HEK293 (cell line): ENCODE measurements at regions not wholly inside any gene's neighbourhood (a gene's known extent, or its start where the extent isn't known, plus 50 kb on each side); places are given as distances from the start of the nearest gene placed in this dataset.

Experiments used
- CTCF ChIA-PET: fragments of 350-600 bp; formaldehyde crosslinking; extraction: SDS; loops from one replicate; lab custom pipeline; 2021; ENCODE audit warnings: antibody characterized with exemption; lab: Yijun Ruan, JAX
- POLR2A ChIA-PET: fragments of 300-600 bp; formaldehyde crosslinking; extraction: SDS; loops from one replicate; lab custom pipeline; 2020; ENCODE audit warnings: antibody characterized with exemption, inconsistent platforms; lab: Yijun Ruan, JAX
- H3K27ac ChIP-seq: fragments of 200-500 bp; sonication (Bioruptor generic); 2 replicates; pipeline ENCODE4 v1.5.1; 2014; ENCODE audit warnings: low read depth, low read length, control low read depth, inconsistent platforms; ENCODE audit errors: extremely low read depth
- H3K36me3 ChIP-seq, 2 experiments: fragments of 200-500 bp in 1 of 2; sonication (Bioruptor generic) in 1 of 2; 1 replicate in 1 of 2; 2 replicates in 1 of 2; pipeline ENCODE4 v1.5.1; 2014 to 2017; ENCODE audit warnings: inconsistent platforms in 2 of 2, low read length in 2 of 2; ENCODE audit not compliant: control insufficient read depth in 2 of 2, insufficient read depth in 1 of 2
- H3K4me1 ChIP-seq: fragments of 200-500 bp; sonication (Bioruptor generic); 2 replicates; pipeline ENCODE4 v1.5.1; 2014; ENCODE audit warnings: mild to moderate bottlenecking, low read length, inconsistent platforms; ENCODE audit not compliant: control insufficient read depth, insufficient read depth
- H3K4me3 ChIP-seq: 2 replicates; pipeline ENCODE4 v1.5.1; 2011; ENCODE audit warnings: low read depth, mild to moderate bottlenecking, control low read depth, low read length, moderate library complexity
- H3K9me3 ChIP-seq: fragments of 200-500 bp; sonication (Bioruptor generic); 2 replicates; pipeline ENCODE4 v1.5.1; 2014; ENCODE audit warnings: low read depth, low read length, inconsistent platforms; ENCODE audit not compliant: control insufficient read depth, insufficient read depth
- BCL11A ChIP-seq: fragments of 450-650 bp; formaldehyde crosslinking; IDR thresholded peaks from 2 replicates; pipeline ENCODE4 v1.5.1; 2016; ENCODE audit warnings: low read depth, missing biosample characterization, missing genetic modification characterization
- BCL11B ChIP-seq: fragments of 450-650 bp; formaldehyde crosslinking; IDR thresholded peaks from 2 replicates; pipeline ENCODE4 v1.5.1; 2016; ENCODE audit warnings: low read depth, missing biosample characterization, missing genetic modification characterization
- KLF1 ChIP-seq: fragments of 450-650 bp; formaldehyde crosslinking; IDR thresholded peaks from 2 replicates; pipeline ENCODE4 v1.5.1; 2016; ENCODE audit warnings: missing biosample characterization, missing genetic modification characterization
- KLF7 ChIP-seq: fragments of 450-650 bp; formaldehyde crosslinking; IDR thresholded peaks from 2 replicates; pipeline ENCODE4 v1.5.1; 2016; ENCODE audit warnings: missing biosample characterization, missing genetic modification characterization, borderline replicate concordance
- MYNN ChIP-seq: fragments of 450-650 bp; formaldehyde crosslinking; IDR thresholded peaks from 2 replicates; pipeline ENCODE4 v1.5.1; 2016; ENCODE audit warnings: missing biosample characterization, missing genetic modification characterization, borderline replicate concordance
- OSR2 ChIP-seq: fragments of 450-650 bp; formaldehyde crosslinking; IDR thresholded peaks from 2 replicates; pipeline ENCODE4 v1.5.1; 2016; ENCODE audit warnings: missing biosample characterization, missing genetic modification characterization
- PRDM2 ChIP-seq: fragments of 450-650 bp; formaldehyde crosslinking; IDR thresholded peaks from 2 replicates; pipeline ENCODE4 v1.5.1; 2016; ENCODE audit warnings: missing biosample characterization, missing genetic modification characterization, borderline replicate concordance
- PRDM6 ChIP-seq: fragments of 450-650 bp; formaldehyde crosslinking; IDR thresholded peaks from 2 replicates; pipeline ENCODE4 v1.5.1; 2017; ENCODE audit warnings: missing biosample characterization, missing genetic modification characterization
- REPIN1 ChIP-seq: fragments of 450-650 bp; formaldehyde crosslinking; IDR thresholded peaks from 2 replicates; pipeline ENCODE4 v1.5.1; 2017; ENCODE audit warnings: missing biosample characterization, missing genetic modification characterization, low read depth
- ZBTB26 ChIP-seq: fragments of 450-650 bp; formaldehyde crosslinking; optimal IDR thresholded peaks from 2 replicates; pipeline ENCODE3; 2016; ENCODE audit warnings: missing biosample characterization, mild to moderate bottlenecking, missing genetic modification characterization
- ZBTB48 ChIP-seq: fragments of 450-650 bp; formaldehyde crosslinking; IDR thresholded peaks from 2 replicates; pipeline ENCODE4 v1.5.1; 2016; ENCODE audit warnings: missing biosample characterization, missing genetic modification characterization
- ZBTB7A ChIP-seq: fragments of 450-650 bp; formaldehyde crosslinking; IDR thresholded peaks from 2 replicates; pipeline ENCODE4 v1.5.1; 2016; ENCODE audit warnings: low read depth, missing biosample characterization, missing genetic modification characterization
- ZFP3 ChIP-seq: fragments of 450-650 bp; formaldehyde crosslinking; IDR thresholded peaks from 2 replicates; pipeline ENCODE4 v1.5.1; 2016; ENCODE audit warnings: low read depth, missing biosample characterization, missing genetic modification characterization
- ZNF155 ChIP-seq: fragments of 450-650 bp; formaldehyde crosslinking; IDR thresholded peaks from 2 replicates; pipeline ENCODE4 v1.5.1; 2016; ENCODE audit warnings: missing biosample characterization, missing genetic modification characterization
- ZNF169 ChIP-seq: fragments of 450-650 bp; formaldehyde crosslinking; IDR thresholded peaks from 2 replicates; pipeline ENCODE4 v1.5.1; 2016; ENCODE audit warnings: missing biosample characterization, missing genetic modification characterization
- ZNF175 ChIP-seq: fragments of 450-650 bp; formaldehyde crosslinking; IDR thresholded peaks from 2 replicates; pipeline ENCODE4 v1.5.1; 2016; ENCODE audit warnings: missing biosample characterization, missing genetic modification characterization
- ZNF248 ChIP-seq: fragments of 450-650 bp; formaldehyde crosslinking; IDR thresholded peaks from 2 replicates; pipeline ENCODE4 v1.5.1; 2017; ENCODE audit warnings: missing biosample characterization, missing genetic modification characterization
- ZNF266 ChIP-seq: fragments of 450-650 bp; formaldehyde crosslinking; IDR thresholded peaks from 2 replicates; pipeline ENCODE4 v1.5.1; 2016; ENCODE audit warnings: missing biosample characterization, missing genetic modification characterization, low read depth
- ZNF274 ChIP-seq, 2 experiments: fragments of 200-500 bp in 1 of 2; fragments of 450-650 bp in 1 of 2; sonication (Bioruptor generic) in 1 of 2; formaldehyde crosslinking in 1 of 2; IDR thresholded peaks; 2 replicates each; pipeline versions ENCODE4 v1.5.1 to v1.6.1; 2014 to 2016; ENCODE audit warnings: borderline replicate concordance in 1 of 2, inconsistent platforms in 1 of 2, low read length in 1 of 2, missing biosample characterization in 1 of 2, missing genetic modification characterization in 1 of 2
- ZNF423 ChIP-seq: fragments of 450-650 bp; formaldehyde crosslinking; IDR thresholded peaks from 2 replicates; pipeline ENCODE4 v1.5.1; 2016; ENCODE audit warnings: missing biosample characterization, missing genetic modification characterization
- ZNF433 ChIP-seq: fragments of 450-650 bp; formaldehyde crosslinking; IDR thresholded peaks from 2 replicates; pipeline ENCODE4 v1.5.1; 2016; ENCODE audit warnings: missing biosample characterization, missing genetic modification characterization, low read depth
- ZNF473 ChIP-seq: fragments of 450-650 bp; formaldehyde crosslinking; IDR thresholded peaks from 2 replicates; pipeline ENCODE4 v1.5.1; 2017; ENCODE audit warnings: missing biosample characterization, missing genetic modification characterization
- ZNF48 ChIP-seq: fragments of 450-650 bp; formaldehyde crosslinking; IDR thresholded peaks from 2 replicates; pipeline ENCODE4 v1.5.1; 2016; ENCODE audit warnings: missing biosample characterization, missing genetic modification characterization
- ZNF530 ChIP-seq: fragments of 450-650 bp; formaldehyde crosslinking; IDR thresholded peaks from 2 replicates; pipeline ENCODE4 v1.5.1; 2016; ENCODE audit warnings: low read depth, missing biosample characterization, missing genetic modification characterization
- ZNF629 ChIP-seq: fragments of 450-650 bp; formaldehyde crosslinking; IDR thresholded peaks from 2 replicates; pipeline ENCODE4 v1.5.1; 2017; ENCODE audit warnings: missing biosample characterization, missing genetic modification characterization
- ZNF704 ChIP-seq: fragments of 450-650 bp; formaldehyde crosslinking; IDR thresholded peaks from 2 replicates; pipeline ENCODE4 v1.5.1; 2016; ENCODE audit warnings: missing biosample characterization, missing genetic modification characterization
- ZNF76 ChIP-seq: fragments of 450-650 bp; formaldehyde crosslinking; IDR thresholded peaks from 2 replicates; pipeline ENCODE4; 2016; ENCODE audit warnings: low read depth, missing biosample characterization, missing genetic modification characterization, borderline replicate concordance

- Histone ChIP-seq H3K27ac (no peak overlapping the region), H3K4me1 (no peaks in the 10 kb centered on the region), H3K9me3 (no peaks in the 10 kb centered on the region), H3K36me3 (no peaks in the 10 kb centered on the region), H3K4me3 (no peak overlapping the region)
- CTCF ChIA-PET, result no interaction called here
- POLR2A ChIA-PET, result no interaction called here
- TF ChIP-seq ZNF629 (tag by site-specific recombination) (no peak), BCL11A (no peak), ZNF423 (tag by site-specific recombination) (no peak), KLF1 (tag by site-specific recombination) (no peak), ZNF175 (tag by site-specific recombination) (no peak), ZBTB26 (tag by site-specific recombination) (no peak), OSR2 (no peak), PRDM2 (no peak), ZNF155 (tag by site-specific recombination) (no peak), ZNF48 (tag by site-specific recombination) (no peak), MYNN (tag by site-specific recombination) (no peak), ZFP3 (tag by site-specific recombination) (no peak), ZNF704 (tag by site-specific recombination) (no peak), KLF7 (tag by site-specific recombination) (no peak), ZNF473 (tag by site-specific recombination) (no peak), ZNF530 (tag by site-specific recombination) (no peak)
Measured at GRCh38 chr11:92767416-92767815, 202.0 kb upstream of the MTNR1B start.

- POLR2A ChIA-PET, result no interaction called here
- H3K27ac ChIP-seq, result no peak overlapping the region
- TF ChIP-seq ZBTB48 (tag by site-specific recombination) (no peak), ZNF433 (tag by site-specific recombination) (no peak), ZNF76 (tag by site-specific recombination) (no peak), BCL11B (tag by site-specific recombination) (no peak), ZNF266 (tag by site-specific recombination) (no peak), ZNF274 (IDR thresholded peaks at IDR 0.05; ENCODE audit: low read length) (no peak), ZNF274 (tag by site-specific recombination; IDR thresholded peaks at IDR 0.05; ENCODE audit: borderline replicate concordance) (no peak), ZNF169 (tag by site-specific recombination) (no peak), ZNF248 (no peak), PRDM6 (tag by site-specific recombination) (no peak), REPIN1 (no peak), ZBTB7A (tag by site-specific recombination) (no peak)
Measured at GRCh38 chr11:92768121-92768840, 201.2 kb upstream of the MTNR1B start.

More at GRCh38 chr11:92768121-92768840, 201.2 kb upstream of the MTNR1B start:
- no peak overlapping the region for H3K4me3 ChIP-seq
- H3K4me1 ChIP-seq, result no peaks in the 10 kb centered on the region
- CTCF ChIA-PET, result no interaction called here
- H3K9me3 ChIP-seq, result no peaks in the 10 kb centered on the region
- no peaks in the 10 kb centered on the region for H3K36me3 ChIP-seq
